NCI-H146 (cell line): ENCODE measurements at regions not wholly inside any gene's neighbourhood (a gene's known extent, or its start where the extent isn't known, plus 50 kb on each side); places are given as distances from the start of the nearest gene placed in this dataset.
A peak's percentile ranks its signal among the peaks of the same experiment; 100 is the strongest.
"Not testable (repeated sequence)": the region's sequence is repeated elsewhere in the genome, so short reads cannot be mapped to it uniquely, and the experiment has no call there.

ENCODE experiments used
- DNase-seq: peaks from one replicate; lab custom pipeline; 2025; lab: John Stamatoyannopoulos, UW

DNA sequence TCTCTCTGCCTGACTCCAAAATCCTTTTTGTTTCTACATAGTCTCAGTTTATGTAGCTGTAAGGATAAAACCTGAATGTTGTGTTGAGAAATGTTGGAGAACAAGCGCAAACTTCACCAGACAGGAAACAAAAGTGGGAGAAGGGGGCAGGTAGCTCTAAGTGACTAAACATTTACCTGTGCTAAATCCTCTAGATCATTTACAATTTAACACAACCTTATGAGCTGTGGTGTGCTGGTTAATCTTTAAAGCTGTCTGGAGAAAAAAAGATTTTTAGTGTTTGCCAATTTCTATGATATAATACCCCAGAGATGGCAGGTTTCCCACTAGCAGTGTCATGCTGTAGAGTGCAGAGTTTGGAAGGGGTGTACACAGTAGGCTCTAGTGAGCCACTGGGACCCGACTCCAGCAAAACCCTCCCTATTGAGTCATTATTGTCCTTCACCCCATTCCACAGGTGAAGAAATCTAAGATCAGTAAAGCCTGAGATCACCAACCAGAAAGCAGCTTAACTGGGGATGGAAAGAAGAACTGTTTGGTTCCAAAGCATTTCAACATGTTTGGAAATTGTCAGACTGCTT, 992.0 kb downstream of the DCDC2C start:
- no peak for DNase-seq

DNA sequence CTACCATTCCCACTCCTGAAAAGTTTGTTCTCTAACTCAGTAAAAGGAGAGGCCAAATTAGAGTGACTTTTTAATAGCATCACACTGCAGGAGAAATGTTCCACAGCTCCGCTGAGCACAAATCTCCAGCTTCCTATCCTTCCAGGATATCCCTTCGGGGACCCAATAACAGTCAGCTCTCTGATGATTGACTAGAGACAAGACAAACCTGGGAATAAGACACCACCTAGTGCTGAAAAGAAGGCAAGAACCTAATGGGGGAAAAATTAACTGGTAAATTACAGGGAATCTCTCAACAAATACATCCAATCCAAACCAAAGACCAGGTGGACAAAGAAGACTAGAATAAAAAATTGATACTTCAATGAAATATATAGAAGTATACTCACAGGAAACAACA, 977.1 kb upstream of the SOX11 start:
- no peak for DNase-seq

DNA sequence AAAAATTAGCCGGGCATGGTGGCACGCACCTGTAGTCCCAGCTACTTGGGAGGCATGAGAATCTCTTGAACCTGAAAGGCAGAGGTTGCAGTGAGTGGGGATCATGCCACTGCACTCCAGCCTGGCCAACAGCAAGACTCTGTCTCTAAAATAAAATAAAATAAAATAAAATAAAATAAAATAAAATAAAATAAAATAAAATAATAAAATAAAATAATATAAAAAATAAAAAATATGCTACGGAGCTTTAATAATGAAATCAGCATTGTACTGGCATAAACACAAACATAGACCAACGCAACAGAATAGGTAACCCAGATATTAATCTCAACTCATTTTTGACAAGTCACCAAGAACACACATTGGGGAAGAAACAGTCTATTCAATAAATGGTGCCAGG, 973.4 kb upstream of the SOX11 start:
- DNase-seq, result no peak

DNA sequence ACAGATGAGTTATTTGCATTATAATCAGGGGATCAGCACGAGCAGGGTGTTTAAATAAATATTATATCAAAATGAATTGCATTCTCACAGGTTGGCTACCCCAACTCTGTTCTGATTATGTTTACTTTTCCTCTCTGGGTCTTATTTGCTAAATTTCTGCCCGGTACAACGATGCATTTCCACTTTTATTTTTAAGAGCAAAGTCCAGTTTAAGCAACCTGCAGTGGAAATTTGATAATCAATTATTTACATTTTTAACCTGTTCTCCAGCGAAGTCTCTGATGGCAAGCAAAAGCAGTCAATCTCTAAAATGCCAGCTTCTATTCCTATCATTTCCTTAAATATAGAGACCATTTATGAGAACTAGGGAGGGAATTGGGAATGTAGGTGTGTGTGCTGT, 966.6 kb upstream of the SOX11 start:
- DNase-seq, result no peak

DNA sequence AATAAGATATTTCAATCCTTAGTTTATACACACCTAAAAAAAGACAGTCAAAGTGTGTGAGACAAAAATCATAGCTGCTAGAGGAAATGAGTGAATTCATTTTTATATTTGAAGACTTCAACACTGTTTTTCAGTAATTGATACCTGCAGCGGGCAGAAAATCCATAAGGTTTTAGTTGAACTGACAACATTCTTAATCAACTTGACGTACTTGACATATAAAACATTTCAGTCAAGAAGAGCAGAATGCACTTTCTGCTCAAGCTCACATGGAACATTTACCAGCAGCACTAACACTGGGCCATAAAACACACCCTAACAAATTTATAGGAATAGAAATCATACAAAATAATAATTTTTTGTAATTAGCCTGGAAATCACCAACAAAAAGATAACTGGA, 959.6 kb upstream of the SOX11 start:
- no peak for DNase-seq

DNA sequence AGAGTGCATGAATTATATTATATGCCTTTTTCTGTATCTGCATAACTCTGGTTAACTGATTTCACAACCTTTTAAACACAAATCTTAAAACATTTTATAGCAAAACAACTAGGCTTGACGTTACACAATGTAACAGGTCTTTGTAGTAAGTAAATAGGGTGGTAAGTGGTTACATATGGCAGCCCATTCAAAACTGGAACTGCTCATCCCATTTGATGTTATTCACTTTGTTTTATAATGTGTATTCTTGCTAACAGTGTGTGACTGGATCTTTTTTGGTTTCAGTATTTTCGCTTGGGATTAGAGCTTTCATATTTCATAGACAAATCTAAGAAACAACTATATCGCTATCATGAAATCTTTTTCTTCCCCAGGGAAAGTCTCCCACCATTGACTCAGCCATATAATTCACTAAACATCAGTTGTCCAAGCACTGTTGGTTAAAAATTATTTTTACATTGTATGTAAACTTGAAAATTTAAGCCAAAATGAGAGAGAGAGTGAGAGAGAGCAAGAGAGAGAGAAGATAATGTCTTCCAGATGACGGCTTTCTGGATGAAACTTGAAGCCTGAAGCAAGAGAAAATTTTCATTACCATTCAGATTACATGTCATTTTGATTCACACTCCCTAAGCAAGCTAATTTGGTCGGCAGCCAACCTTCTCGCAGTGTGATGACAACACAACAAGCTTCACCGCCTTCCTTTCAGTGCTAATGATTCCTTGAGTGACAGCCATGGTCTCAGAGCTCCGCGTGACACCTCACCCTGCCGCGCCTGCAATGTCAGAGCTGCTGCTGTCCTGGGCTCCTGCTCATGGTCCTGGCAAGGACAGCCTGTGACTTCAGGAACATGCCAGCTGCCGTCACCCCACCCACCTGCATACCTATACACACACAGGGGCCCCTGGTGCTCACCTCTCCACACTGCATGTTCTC, 946.9 kb upstream of the SOX11 start:
- DNase-seq, result peak; percentile 85

DNA sequence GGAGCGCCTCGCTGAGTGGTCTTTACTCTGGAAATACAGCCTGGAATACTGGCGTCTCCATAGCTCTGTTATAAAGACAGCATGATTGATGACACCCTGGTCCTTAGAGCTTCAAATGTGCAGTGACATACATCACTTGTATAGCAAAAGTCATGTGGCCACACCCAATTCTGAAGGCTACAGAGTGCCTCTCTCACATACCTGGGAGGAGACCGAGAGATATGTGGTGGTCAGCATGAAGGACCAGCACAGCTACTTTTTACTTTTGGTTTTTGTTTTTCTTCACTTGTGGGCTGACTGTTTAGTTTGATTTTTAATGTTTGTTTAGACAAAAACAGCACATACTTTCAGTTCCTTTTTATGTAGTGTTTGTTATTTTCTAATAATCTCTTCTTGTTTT, 938.5 kb upstream of the SOX11 start:
- no peak for DNase-seq

DNA sequence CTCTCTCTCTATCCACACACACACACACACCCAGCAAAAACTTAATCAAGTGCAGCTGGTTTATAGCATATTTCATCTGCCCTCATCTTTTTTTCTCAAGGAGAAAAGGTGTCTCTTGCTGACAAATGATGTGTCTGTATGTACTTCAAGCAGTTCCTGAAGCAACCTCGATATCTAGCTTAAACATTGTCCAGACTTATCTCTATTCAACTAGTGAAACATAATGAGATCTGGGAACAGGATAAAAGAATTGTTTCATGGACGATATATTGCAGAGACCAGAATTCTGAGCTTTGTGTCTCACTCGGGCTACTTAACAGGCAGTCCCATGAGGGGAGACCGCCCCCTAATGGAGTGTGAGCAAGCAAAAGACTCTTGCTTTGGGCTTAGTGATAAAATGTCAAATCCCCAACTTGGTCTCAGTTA, 929.2 kb upstream of the SOX11 start:
- peak; percentile 76 for DNase-seq

DNA sequence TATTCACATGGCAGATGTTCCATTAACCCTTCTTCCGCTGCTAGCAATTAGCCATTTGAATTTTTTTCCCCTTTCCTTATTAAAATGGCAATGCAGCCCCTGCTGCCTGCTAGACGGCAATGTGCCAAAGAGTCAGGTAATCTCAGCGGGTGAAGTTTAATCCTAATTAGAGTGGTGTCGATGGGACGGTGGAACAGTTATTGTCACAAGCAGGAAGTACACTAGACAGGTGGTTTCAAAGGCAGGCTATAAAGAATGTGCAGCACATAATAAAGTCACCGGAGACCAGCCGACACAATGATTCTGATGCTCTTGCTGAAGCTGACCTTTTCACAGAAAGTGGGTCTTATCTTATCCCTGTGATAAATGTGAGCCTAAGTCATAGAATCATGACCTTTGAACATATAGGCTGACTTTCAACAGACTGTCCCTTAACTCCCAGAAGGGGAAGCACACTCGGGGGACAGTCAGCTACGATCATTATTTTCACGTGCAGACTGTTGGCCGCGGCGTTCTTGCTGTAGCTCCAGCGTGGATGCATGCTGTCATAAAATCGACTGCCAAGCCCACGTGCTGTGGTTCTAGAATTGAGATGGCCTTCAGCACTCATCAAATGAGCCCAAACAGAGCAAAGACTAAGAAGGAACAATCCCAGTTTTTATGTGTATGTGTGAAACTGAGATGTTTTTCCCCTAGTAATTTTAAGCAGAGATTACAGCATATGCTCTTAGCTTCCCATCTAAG, 926.2 kb upstream of the SOX11 start:
- peak; percentile 35 for DNase-seq

DNA sequence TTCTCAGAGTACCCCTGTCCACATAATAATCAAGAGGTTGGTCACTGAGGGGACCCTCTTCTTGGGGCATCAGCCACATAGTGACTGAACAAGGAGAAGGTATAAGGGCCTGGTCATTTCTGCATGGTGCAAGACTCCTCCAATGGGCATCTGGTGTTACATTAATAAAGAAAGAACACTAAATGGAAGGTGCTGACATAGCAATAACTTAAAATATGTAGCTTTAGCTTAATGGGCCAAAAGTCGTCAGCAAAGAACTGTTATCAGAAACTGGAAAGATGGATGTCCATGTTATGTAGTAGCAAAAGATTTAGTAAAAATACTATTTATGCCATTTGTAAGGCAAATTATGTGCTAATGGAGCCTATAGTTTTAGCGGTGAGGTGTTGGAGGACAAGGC, 916.5 kb upstream of the SOX11 start:
- DNase-seq, result no peak

DNA sequence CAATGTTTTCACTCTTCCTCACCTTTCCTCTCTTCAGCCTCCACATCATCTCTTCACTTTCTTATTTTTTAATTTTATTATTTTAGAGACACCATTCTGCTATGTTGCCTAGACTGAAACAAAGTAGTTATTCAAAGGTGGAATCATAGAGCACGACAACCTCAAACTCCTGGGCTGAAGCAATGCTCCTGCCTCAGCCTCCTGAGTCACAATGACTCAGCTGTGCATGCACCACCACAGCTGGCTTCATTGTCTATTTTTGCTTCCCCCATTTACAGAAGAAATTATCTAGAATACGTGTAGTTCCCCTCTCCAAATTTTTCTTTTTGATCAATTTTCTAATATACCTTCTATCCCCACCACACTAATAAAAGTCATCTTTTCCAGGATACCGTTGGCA, 911.5 kb upstream of the SOX11 start:
- DNase-seq, result no peak

DNA sequence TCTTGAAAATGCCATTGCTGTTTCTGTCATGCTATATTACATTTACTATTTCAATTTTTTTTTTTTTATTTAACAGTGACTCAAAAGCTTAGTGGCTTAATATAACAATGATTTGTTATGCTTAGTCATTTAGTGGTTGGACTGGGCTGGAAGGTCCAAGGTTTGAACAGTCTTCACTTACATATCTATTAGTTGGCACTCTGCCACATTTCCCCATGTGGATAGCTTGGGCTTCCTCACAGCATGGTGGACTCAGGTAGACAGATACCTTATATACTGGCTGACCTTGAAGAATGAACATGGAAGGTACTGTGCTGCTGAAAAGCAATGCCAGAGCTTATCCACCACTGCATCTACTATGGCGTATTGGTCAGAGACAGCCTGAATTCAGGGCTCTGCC, 909.5 kb upstream of the SOX11 start:
- no peak for DNase-seq

DNA sequence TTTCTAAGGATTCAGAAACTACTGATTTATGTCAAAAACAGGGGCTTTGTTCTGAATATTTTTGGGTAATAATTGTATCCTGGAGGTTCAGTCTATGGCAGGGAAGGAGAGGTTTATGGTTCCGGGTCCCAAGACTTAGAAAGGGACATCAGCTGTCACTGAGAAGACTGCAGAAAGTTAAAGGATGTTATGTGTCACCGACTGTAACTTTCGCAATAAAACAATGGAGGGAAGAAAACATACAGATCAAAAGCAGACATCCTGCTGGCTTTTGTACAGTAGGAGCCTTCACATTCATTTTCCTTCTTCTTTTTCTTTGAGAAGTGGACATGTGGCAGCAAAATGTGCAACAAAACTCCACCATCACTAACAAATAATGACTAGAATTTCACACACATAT, 900.7 kb upstream of the SOX11 start:
- DNase-seq, result no peak

DNA sequence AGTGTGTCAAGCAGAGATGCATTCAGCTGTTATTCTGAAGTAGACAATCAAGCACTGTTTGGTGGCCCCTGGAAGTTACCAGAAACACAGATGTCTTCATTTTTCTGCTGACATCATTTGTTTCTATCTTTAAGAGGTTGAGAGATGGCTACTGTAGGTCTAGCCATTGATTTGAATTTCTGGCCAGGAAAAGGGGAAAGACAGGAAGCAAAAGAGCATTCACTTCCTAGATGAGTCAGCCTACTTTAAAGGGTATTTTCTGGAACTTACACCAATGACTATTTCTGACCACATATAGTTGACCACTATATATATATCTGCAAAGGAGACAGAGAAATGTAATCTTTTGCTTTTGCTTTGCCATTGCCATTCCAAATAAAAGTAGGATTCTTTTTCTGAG, 900.1 kb upstream of the SOX11 start:
- DNase-seq, result no peak

DNA sequence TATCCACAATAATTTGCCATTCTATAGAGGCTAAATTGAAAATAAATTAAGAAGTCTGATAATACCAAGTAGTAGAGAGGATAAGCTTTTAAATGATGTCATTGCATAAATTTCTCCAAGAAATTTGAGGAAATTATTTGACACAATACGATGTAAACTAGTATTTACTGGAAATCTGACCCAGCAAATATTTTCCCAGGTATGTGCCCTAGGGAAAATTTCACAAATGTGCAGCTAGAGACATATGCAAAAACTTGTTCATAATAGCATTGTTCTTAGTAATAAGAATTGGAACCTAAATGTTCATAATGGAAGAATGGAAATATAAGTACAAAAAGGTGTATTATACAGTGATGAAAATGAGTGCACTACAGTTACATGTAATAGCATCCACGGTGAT, 888.8 kb upstream of the SOX11 start:
- no peak for DNase-seq

DNA sequence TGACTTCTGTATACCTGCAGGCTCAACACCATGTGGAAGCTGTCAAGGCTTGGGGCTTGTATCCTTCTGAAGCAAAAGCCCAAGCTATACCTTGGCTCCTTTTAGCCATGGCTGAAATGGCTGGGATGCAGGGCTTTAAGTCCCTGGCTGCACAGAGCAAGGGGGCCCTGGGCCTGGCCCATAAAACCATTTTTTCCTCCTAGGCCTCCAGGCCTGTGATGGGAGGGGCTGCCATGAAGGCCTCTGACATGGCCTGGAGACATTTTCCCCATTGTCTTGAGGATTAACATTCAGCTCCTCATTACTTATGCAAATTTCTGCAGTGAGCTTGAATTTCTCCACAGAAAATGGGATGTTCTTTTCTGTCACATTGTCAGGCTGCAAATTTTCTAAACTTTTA, 878.0 kb upstream of the SOX11 start:
- not testable (repeated sequence) for DNase-seq

DNA sequence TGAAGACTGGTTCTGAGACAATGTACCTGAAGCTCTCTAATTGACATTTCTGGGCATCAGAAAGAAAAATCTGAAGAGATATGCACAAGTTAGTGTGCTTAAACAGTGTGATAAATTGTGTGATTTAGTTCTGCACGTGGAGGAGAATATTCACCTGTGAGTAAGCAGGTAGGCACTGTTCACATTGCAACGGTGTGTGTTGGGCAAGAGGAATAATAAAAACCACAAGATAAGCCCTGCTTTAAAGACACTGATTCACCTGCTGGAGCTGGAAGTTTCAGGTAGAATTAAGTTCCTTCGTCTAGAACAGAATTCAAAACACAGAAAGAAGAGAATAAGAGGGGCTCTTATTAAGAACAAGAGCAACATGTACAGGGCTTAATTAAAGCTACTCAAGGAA, 864.3 kb upstream of the SOX11 start:
- no peak for DNase-seq

DNA sequence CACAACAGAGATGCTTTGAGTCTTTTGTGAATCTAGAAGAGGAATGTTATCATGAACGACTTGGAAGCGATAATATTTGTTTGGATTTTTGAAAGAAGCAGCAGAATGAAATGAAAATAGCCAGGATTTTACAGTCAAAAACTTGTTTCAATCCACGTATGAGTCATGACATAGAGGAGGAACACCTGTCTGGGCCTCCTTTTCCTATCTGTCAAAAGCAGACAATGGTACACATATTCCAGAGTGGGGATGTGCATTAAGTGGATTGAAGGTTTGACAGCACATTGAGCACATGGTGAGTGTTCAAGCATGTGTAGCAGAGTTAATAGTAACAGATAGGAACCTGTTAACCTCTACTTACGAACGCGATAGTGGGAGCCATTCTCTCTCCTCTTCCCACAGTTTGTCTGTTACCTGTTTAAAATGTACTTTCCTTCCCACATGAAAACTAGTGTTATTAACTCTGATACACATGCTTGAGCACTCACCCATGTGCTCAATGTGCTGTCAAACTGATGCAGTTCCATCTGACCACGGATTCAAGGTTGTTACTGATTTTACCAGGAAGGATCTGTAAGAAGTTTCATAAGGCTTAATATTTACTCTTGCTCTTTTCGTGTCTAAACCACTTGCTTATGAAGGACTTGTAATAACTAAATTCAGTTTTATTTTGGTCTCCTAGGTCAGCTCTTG, 863.4 kb upstream of the SOX11 start:
- DNase-seq, result no peak

DNA sequence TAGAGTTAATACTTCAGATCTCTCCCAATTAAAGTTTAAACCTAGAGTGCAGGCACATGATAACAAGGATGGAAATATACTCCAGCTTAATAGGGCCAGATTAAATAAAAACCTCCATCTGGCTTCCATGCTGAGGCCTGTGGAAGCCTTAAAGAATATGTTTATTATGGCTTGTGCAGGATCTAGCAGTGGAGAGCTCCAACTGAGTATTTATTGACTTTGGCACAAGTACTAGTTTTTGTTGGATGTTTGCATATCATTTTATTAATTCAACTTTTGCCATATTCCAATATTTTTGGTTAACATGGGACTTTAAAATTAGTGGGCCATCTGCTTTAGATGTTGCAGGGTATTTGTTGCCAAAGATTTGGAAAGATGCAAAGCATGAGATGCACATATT, 860.4 kb upstream of the SOX11 start:
- DNase-seq, result no peak

DNA sequence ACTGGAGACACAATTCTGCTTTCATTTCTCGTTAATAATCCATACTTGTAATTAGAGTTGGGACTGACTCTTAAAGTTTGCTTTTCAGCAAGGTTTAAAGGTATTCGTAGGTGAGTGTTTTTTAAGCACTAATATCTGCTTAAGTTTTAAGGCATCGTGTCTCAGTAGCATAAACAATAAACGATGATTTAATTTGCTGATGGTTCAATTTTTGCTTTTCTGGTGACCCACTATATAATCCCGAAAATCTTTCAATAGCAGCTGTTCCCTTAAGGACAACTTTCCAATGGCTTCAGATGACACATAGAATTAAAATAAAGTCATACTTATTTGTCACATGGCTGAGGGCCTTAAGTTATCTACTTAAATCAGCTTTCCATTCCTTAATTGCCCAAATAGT, 859.5 kb upstream of the SOX11 start:
- no peak for DNase-seq

DNA sequence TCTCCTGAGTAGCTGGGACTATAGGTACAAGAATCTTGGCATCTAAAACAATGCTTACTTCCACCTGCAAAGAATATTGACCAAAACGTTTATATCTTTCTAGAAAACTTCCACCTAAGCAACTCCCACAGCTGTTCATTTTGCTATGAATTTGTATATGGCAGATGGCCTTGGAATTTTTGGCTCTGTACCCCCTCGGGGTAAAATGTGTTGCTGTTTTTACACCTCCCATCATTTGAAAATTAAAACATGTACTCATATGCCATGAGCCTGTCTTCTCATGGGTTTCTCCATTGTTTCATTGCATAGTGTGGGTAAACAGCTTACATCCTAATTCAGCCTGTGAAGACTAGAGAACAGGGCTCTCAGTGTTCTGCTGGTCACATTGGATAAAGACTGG, 853.6 kb upstream of the SOX11 start:
- DNase-seq, result no peak

DNA sequence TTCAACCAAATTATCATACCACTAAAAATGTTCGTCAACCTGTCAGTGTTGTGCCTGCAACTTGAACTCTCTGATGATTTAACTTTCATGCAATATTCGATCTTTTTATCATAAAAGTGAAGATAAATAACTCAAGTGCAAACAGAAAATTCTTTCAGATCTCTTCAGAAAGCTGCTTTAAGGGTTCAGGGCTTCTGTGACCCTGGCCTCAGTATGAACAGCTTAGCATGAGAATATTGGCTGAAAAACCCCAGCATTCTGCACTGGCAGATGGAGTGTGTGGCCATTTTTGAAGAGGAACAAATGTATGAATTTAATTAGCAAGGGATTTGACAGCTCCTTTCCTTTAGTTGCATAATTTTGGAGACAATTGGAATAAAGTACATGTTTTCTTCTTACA, 851.4 kb upstream of the SOX11 start:
- no peak for DNase-seq

DNA sequence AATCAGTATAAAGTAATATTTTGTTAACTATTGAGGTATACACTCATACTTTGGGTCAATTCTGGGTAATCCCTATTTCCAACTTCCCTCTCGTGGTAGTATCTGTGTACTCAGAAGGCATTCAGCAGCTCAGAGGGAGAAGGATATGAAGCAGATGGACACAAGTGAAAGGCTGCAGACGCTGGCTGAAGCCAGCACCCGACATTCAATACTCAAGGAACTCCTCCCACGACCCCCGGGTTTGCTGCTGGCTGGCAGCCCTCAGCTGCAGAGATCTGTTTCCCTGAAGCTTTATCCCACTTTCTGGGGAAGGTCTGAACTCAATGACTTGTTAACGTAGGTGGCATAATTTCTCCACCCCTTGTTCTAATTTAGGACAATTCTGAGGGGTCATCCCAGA, 847.3 kb upstream of the SOX11 start:
- DNase-seq, result no peak
